SK-N-SH treated with all-trans-retinoic acid at 6 μM for 48 hours (cell line): ENCODE measurements at regions not wholly inside any gene's neighbourhood (a gene's known extent, or its start where the extent isn't known, plus 50 kb on each side); places are given as distances from the start of the nearest gene placed in this dataset.

Experiments used
- ATAC-seq: fragments of 200-7000 bp; cut with Tn5 transposase; 3 replicates; pipeline ENCODE4 v1.9.1; 2020; ENCODE audit warnings: mild to moderate bottlenecking, moderate library complexity
- ARNTL ChIP-seq: fragments of 450-650 bp; formaldehyde crosslinking; IDR thresholded peaks from 2 replicates; pipeline ENCODE4 v1.5.0; 2020; ENCODE audit warnings: low read depth, mild to moderate bottlenecking, moderate library complexity, borderline replicate concordance
- BACH2 ChIP-seq: fragments of 250-450 bp; sonication (Bioruptor Pico); IDR thresholded peaks from 2 replicates; pipeline ENCODE4 v1.9.0; 2021; ENCODE audit warnings: mild to moderate bottlenecking, borderline replicate concordance
- CREB5 ChIP-seq: fragments of 250-450 bp; sonication (Bioruptor Pico); IDR thresholded peaks from 2 replicates; pipeline ENCODE4 v1.5.1; 2020; ENCODE audit warnings: low read depth, mild to moderate bottlenecking, moderate library complexity
- CSDC2 ChIP-seq: fragments of 250-450 bp; sonication (Bioruptor Pico); IDR thresholded peaks from 2 replicates; pipeline ENCODE4 v1.5.0; 2020; ENCODE audit warnings: mild to moderate bottlenecking, moderate library complexity
- CSRNP3 ChIP-seq: fragments of 250-450 bp; sonication (Bioruptor Pico); IDR thresholded peaks from 2 replicates; pipeline ENCODE4 v1.5.1; 2021; ENCODE audit warnings: mild to moderate bottlenecking, moderate library complexity
- ESRRG ChIP-seq: fragments of 250-450 bp; sonication (Bioruptor Pico); IDR thresholded peaks from 2 replicates; pipeline ENCODE4 v1.6.1; 2021; ENCODE audit warnings: mild to moderate bottlenecking
- GLIS3 ChIP-seq: fragments of 250-450 bp; sonication (Bioruptor Pico); IDR thresholded peaks from 2 replicates; pipeline ENCODE4 v1.5.0; 2020; ENCODE audit warnings: mild to moderate bottlenecking, moderate library complexity
- ISL1 ChIP-seq: fragments of 250-450 bp; sonication (Bioruptor Pico); IDR thresholded peaks from 2 replicates; pipeline ENCODE4 v2.1.2; 2022; ENCODE audit warnings: mild to moderate bottlenecking, moderate library complexity
- OSR1 ChIP-seq: fragments of 250-450 bp; sonication (Bioruptor Pico); IDR thresholded peaks from 2 replicates; pipeline ENCODE4 v1.8.0; 2022; ENCODE audit warnings: moderate library complexity, mild to moderate bottlenecking, inconsistent platforms
- PATZ1 ChIP-seq: fragments of 250-450 bp; sonication (Bioruptor Pico); IDR thresholded peaks from 2 replicates; pipeline ENCODE4 v1.8.0; 2020; ENCODE audit warnings: mild to moderate bottlenecking, moderate library complexity, borderline replicate concordance
- POU6F1 ChIP-seq: fragments of 250-450 bp; sonication (Bioruptor Pico); IDR thresholded peaks from 2 replicates; pipeline ENCODE4 v1.8.0; 2021; ENCODE audit warnings: low read depth, mild to moderate bottlenecking, moderate library complexity, borderline replicate concordance
- PPARA ChIP-seq: fragments of 250-450 bp; sonication (Bioruptor Pico); IDR thresholded peaks from 2 replicates; pipeline ENCODE4 v1.5.0; 2020; ENCODE audit warnings: mild to moderate bottlenecking, borderline replicate concordance
- RARB ChIP-seq: fragments of 250-450 bp; sonication (Bioruptor Pico); IDR thresholded peaks from 2 replicates; pipeline ENCODE4 v1.8.0; 2021; ENCODE audit warnings: mild to moderate bottlenecking, moderate library complexity
- SNAI2 ChIP-seq: fragments of 250-450 bp; sonication (Bioruptor Pico); IDR thresholded peaks from 2 replicates; pipeline ENCODE4 v1.5.0; 2020; ENCODE audit warnings: mild to moderate bottlenecking, moderate library complexity
- TCF4 ChIP-seq: fragments of 250-450 bp; sonication (Bioruptor Pico); IDR thresholded peaks from 2 replicates; pipeline ENCODE4 v1.8.0; 2021; ENCODE audit warnings: mild to moderate bottlenecking, moderate library complexity, borderline replicate concordance
- TOX ChIP-seq: fragments of 250-450 bp; sonication (Bioruptor Pico); IDR thresholded peaks from 2 replicates; pipeline ENCODE4 v1.8.0; 2021; ENCODE audit warnings: mild to moderate bottlenecking, moderate library complexity, borderline replicate concordance
- TSHZ2 ChIP-seq: fragments of 250-450 bp; sonication (Bioruptor Pico); IDR thresholded peaks from 2 replicates; pipeline ENCODE4 v1.5.0; 2020; ENCODE audit warnings: mild to moderate bottlenecking, moderate library complexity
- ZC3H10 ChIP-seq: fragments of 250-450 bp; sonication (Bioruptor Pico); IDR thresholded peaks from 2 replicates; pipeline ENCODE4 v1.5.1; 2021; ENCODE audit warnings: mild to moderate bottlenecking, moderate library complexity
- ZFP3 ChIP-seq: fragments of 250-450 bp; sonication (Bioruptor Pico); IDR thresholded peaks from 2 replicates; pipeline ENCODE4 v1.5.0; 2020; ENCODE audit warnings: mild to moderate bottlenecking, moderate library complexity
- ZNF565 ChIP-seq: fragments of 450-650 bp; formaldehyde crosslinking; conservative IDR thresholded peaks from 2 replicates; pipeline ENCODE4 v1.5.0; 2020; ENCODE audit warnings: low read depth, mild to moderate bottlenecking, moderate library complexity
- ZNF70 ChIP-seq: fragments of 450-650 bp; formaldehyde crosslinking; IDR thresholded peaks from 2 replicates; pipeline ENCODE4 v1.5.0; 2020; ENCODE audit warnings: mild to moderate bottlenecking, moderate library complexity
- ZNF8 ChIP-seq: fragments of 450-650 bp; formaldehyde crosslinking; IDR thresholded peaks from 2 replicates; pipeline ENCODE4 v1.5.0; 2020; ENCODE audit warnings: mild to moderate bottlenecking, moderate library complexity

- TF ChIP-seq POU6F1 (CRISPR knock-in tag): no peak
- TF ChIP-seq BACH2 (CRISPR knock-in tag): no peak
- no peak for TF ChIP-seq SNAI2 (CRISPR knock-in tag)
- no peak for TF ChIP-seq TOX (CRISPR knock-in tag)
- TF ChIP-seq RARB: no peak
- TF ChIP-seq ZC3H10: no peak
- TF ChIP-seq ZFP3 (CRISPR knock-in tag): no peak
- TF ChIP-seq GLIS3: no peak
- no peak for TF ChIP-seq ZNF8
- no peak for TF ChIP-seq PATZ1
- TF ChIP-seq ISL1 (CRISPR knock-in tag): peak; percentile 84
- TF ChIP-seq ZNF565 (CRISPR knock-in tag): no peak
- no peak for TF ChIP-seq ESRRG
- TF ChIP-seq TCF4 (CRISPR knock-in tag): peak; percentile 31; the same call in 1 of the 2 replicates
- TF ChIP-seq CSDC2 (CRISPR knock-in tag): no peak
- TF ChIP-seq TSHZ2 (CRISPR knock-in tag): peak; percentile 59; the same call in 1 of the 2 replicates
- no peak for TF ChIP-seq CREB5 (CRISPR knock-in tag)
- TF ChIP-seq CSRNP3 (CRISPR knock-in tag): no peak
- ATAC-seq: peak; percentile 71
Measured at GRCh38 chr4:151519728-151520415, 110.9 kb downstream of the FHIP1A start.

- ATAC-seq: no peak
- no peak for TF ChIP-seq CREB5 (CRISPR knock-in tag)
- TF ChIP-seq TCF4 (CRISPR knock-in tag): no peak
- no peak for TF ChIP-seq TSHZ2 (CRISPR knock-in tag)
- no peak for TF ChIP-seq OSR1 (CRISPR knock-in tag)
- TF ChIP-seq BACH2 (CRISPR knock-in tag): no peak
- TF ChIP-seq ARNTL (CRISPR knock-in tag): no peak
- no peak for TF ChIP-seq ZNF8
- TF ChIP-seq ISL1 (CRISPR knock-in tag): no peak
- TF ChIP-seq CSDC2 (CRISPR knock-in tag): no peak
- no peak for TF ChIP-seq ESRRG
- TF ChIP-seq PPARA (CRISPR knock-in tag): no peak
- no peak for TF ChIP-seq ZNF70 (CRISPR knock-in tag)
- no peak for TF ChIP-seq TOX (CRISPR knock-in tag)
- no peak for TF ChIP-seq PATZ1
Measured at GRCh38 chr4:151522866-151523519, 114.0 kb downstream of the FHIP1A start.
